ENCODE measurements at regions not wholly inside any gene's neighbourhood (a gene's known extent, or its start where the extent isn't known, plus 50 kb on each side); places are given as distances from the start of the nearest gene placed in this dataset.

DNA sequence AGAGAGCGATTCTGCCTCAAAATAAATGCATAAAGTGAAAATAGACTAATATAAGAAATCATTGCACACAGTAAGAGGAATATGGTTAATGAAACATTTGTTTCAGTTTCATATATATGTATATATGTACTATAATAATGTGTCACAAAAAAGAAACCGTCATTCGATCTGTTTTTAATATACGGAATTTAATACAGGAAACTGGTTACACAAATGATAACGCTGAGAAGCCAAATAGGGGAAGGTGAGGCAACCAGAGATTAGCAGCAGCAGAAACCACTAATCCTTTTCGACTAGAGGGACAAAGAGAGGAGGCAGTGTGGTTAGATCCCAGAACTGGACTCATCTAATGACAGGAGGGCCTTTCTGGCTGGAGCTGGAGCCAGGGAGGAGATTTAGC is 64.2 kb upstream of the GREB1L start:
- Histone ChIP-seq H3K4me2 (no peak overlapping the region), H3K27ac (ENCODE audit: low read depth) (no peak overlapping the region), H3K36me3 (ENCODE audit: insufficient read depth) (no peaks in the 10 kb centered on the region), H3K27me3 (ENCODE audit: insufficient read depth) (no peaks in the 10 kb centered on the region), H3K4me3 (no peak overlapping the region), H3K79me2 (replicated peaks; ENCODE audit: insufficient read depth) (no peaks in the 10 kb centered on the region), H3F3A (replicated peaks; ENCODE audit: low read depth) (no peaks in the 10 kb centered on the region), H3K9me2 (ENCODE audit: insufficient read depth) (no peaks in the 10 kb centered on the region), H3K4me1 (ENCODE audit: insufficient read depth) (no peaks in the 10 kb centered on the region), H4K20me1 (replicated peaks; ENCODE audit: insufficient read depth) (no peaks in the 10 kb centered on the region; the same call in 1 of the 2 replicates), H2AFZ (no peak overlapping the region)
- Mint-ChIP-seq H3K4me1 (no peaks in the 10 kb centered on the region), H3K27me3 (ENCODE audit: insufficient read depth, low read depth, poor library complexity) (no peaks in the 10 kb centered on the region), H3K9me3 (no peaks in the 10 kb centered on the region), H3K27ac (no peak overlapping the region), H3K4me3 (no peak overlapping the region), H3K36me3 (ENCODE audit: low read depth) (no peaks in the 10 kb centered on the region)
- TF ChIP-seq JUNB (IDR thresholded peaks at IDR 0.05; ENCODE audit: unreplicated experiment) (no peak), NANOG (IDR thresholded peaks at IDR 0.05; ENCODE audit: borderline replicate concordance) (no peak), EZH2 (IDR thresholded peaks at IDR 0.05; ENCODE audit: low read depth, unreplicated experiment) (no peak), ZNF462 (CRISPR knock-in tag; IDR thresholded peaks at IDR 0.05) (no peak), ETS1 (IDR thresholded peaks at IDR 0.05) (no peak), ZNF114 (CRISPR knock-in tag; IDR thresholded peaks at IDR 0.05) (no peak), EZH2phosphoT487 (IDR thresholded peaks at IDR 0.05; ENCODE audit: unreplicated experiment) (no peak), CREB1 (CRISPR knock-in tag; IDR thresholded peaks at IDR 0.05; ENCODE audit: low read depth) (no peak), POLR2AphosphoS5 (IDR thresholded peaks at IDR 0.05; ENCODE audit: low read depth) (no peak), STAT1 (IDR thresholded peaks at IDR 0.05; ENCODE audit: unreplicated experiment) (no peak), ZNF331 (CRISPR knock-in tag; IDR thresholded peaks at IDR 0.05; ENCODE audit: low read depth) (no peak)
- TF ChIP-seq, protein P1, sequence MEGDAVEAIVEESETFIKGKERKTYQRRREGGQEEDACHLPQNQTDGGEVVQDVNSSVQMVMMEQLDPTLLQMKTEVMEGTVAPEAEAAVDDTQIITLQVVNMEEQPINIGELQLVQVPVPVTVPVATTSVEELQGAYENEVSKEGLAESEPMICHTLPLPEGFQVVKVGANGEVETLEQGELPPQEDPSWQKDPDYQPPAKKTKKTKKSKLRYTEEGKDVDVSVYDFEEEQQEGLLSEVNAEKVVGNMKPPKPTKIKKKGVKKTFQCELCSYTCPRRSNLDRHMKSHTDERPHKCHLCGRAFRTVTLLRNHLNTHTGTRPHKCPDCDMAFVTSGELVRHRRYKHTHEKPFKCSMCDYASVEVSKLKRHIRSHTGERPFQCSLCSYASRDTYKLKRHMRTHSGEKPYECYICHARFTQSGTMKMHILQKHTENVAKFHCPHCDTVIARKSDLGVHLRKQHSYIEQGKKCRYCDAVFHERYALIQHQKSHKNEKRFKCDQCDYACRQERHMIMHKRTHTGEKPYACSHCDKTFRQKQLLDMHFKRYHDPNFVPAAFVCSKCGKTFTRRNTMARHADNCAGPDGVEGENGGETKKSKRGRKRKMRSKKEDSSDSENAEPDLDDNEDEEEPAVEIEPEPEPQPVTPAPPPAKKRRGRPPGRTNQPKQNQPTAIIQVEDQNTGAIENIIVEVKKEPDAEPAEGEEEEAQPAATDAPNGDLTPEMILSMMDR (conservative IDR thresholded peaks at IDR 0.05; ENCODE audit: low read depth in 2 of 2) = no peak
- TF ChIP-seq, protein P2, sequence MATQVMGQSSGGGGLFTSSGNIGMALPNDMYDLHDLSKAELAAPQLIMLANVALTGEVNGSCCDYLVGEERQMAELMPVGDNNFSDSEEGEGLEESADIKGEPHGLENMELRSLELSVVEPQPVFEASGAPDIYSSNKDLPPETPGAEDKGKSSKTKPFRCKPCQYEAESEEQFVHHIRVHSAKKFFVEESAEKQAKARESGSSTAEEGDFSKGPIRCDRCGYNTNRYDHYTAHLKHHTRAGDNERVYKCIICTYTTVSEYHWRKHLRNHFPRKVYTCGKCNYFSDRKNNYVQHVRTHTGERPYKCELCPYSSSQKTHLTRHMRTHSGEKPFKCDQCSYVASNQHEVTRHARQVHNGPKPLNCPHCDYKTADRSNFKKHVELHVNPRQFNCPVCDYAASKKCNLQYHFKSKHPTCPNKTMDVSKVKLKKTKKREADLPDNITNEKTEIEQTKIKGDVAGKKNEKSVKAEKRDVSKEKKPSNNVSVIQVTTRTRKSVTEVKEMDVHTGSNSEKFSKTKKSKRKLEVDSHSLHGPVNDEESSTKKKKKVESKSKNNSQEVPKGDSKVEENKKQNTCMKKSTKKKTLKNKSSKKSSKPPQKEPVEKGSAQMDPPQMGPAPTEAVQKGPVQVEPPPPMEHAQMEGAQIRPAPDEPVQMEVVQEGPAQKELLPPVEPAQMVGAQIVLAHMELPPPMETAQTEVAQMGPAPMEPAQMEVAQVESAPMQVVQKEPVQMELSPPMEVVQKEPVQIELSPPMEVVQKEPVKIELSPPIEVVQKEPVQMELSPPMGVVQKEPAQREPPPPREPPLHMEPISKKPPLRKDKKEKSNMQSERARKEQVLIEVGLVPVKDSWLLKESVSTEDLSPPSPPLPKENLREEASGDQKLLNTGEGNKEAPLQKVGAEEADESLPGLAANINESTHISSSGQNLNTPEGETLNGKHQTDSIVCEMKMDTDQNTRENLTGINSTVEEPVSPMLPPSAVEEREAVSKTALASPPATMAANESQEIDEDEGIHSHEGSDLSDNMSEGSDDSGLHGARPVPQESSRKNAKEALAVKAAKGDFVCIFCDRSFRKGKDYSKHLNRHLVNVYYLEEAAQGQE (IDR thresholded peaks at IDR 0.05; ENCODE audit: unreplicated experiment) = no peak
- DNase-seq (ENCODE audit: low spot score) = no peak
- ATAC-seq = no peak

Data from GM23338 (cell line).